Endothelial cell (in vitro differentiated cells): ENCODE measurements at regions not wholly inside any gene's neighbourhood (a gene's known extent, or its start where the extent isn't known, plus 50 kb on each side); places are given as distances from the start of the nearest gene placed in this dataset.

Experiments
- DNase-seq: peaks from one replicate; pipeline ENCODE4 v3.0.0; 2021; ENCODE audit warnings: low spot score
- H3K27ac Mint-ChIP-seq: one replicate; pipeline ENCODE4 v1.8.0; 2021; ENCODE audit warnings: mixed read lengths, inconsistent platforms; ENCODE audit not compliant: unreplicated experiment
- H3K27me3 Mint-ChIP-seq: one replicate; pipeline ENCODE4 v1.8.0; 2021; ENCODE audit warnings: mild to moderate bottlenecking, moderate library complexity, mixed read lengths, inconsistent platforms; ENCODE audit not compliant: unreplicated experiment
- H3K36me3 Mint-ChIP-seq: one replicate; pipeline ENCODE4 v1.8.0; 2021; ENCODE audit warnings: mild to moderate bottlenecking, low read depth, mixed read lengths, inconsistent platforms; ENCODE audit not compliant: unreplicated experiment
- H3K4me1 Mint-ChIP-seq: one replicate; pipeline ENCODE4 v1.8.0; 2021; ENCODE audit warnings: mild to moderate bottlenecking, mixed read lengths, inconsistent platforms; ENCODE audit not compliant: unreplicated experiment
- H3K4me3 Mint-ChIP-seq: one replicate; pipeline ENCODE4 v1.8.0; 2021; ENCODE audit warnings: mild to moderate bottlenecking, mixed read lengths, inconsistent platforms; ENCODE audit not compliant: unreplicated experiment
- H3K9me3 Mint-ChIP-seq: one replicate; pipeline ENCODE4 v1.8.0; 2021; ENCODE audit warnings: mixed read lengths, inconsistent platforms; ENCODE audit not compliant: unreplicated experiment
- CTCF ChIP-seq: fragments of 200-600 bp; sonication (generic); IDR thresholded peaks from one replicate; pipeline ENCODE4 v1.5.0; 2021; ENCODE audit warnings: antibody characterized with exemption; ENCODE audit not compliant: unreplicated experiment

DNA sequence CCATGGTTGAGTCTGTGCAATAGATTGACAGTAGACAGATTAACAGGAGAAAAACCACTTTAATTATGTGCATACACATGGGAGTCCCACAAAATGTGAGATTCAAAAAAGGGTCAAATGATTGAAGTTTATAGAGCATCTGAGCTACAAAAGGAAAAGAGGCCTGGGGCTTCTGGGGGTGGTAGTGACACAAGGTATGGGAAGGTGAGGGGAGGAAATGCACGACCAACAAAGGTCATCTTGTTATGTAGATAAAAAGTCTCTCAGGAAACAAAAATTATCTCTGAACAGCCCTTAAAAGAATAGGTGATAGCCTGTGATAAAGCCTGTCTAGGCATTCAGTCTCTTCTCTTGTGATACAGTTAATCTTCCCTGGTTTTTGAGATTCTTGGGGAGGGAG, 141.7 kb downstream of the SEC23IP start:
- H3K4me1 Mint-ChIP-seq: no peaks in the 10 kb centered on the region
- TF ChIP-seq CTCF: no peak
- H3K27me3 Mint-ChIP-seq: no peaks in the 10 kb centered on the region
- H3K4me3 Mint-ChIP-seq: no peak overlapping the region
- H3K36me3 Mint-ChIP-seq: no peaks in the 10 kb centered on the region
- no peak for DNase-seq
- H3K27ac Mint-ChIP-seq: no peak overlapping the region
- H3K9me3 Mint-ChIP-seq: no peaks in the 10 kb centered on the region

DNA sequence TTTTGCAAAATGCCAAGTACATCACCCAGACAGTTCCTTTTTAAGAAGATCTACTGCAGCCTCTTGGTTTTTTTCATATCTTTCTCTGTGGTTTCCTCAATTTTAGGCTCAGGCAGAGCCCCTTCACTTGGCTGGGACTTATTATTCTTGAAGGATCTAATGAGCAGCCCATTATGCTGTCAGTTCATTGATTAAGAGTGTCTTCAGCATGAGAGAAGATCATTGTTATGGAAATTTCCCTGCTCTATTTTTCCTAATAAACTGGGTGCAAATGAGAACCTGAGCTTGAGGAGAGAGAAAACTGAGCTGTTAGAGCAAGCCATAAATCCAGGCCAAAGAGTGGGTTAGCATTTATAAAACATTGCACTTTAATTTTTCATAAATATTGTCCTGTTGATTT, 146.5 kb downstream of the SEC23IP start:
- H3K27me3 Mint-ChIP-seq: no peaks in the 10 kb centered on the region
- H3K4me1 Mint-ChIP-seq: no peaks in the 10 kb centered on the region
- H3K9me3 Mint-ChIP-seq: no peaks in the 10 kb centered on the region
- no peaks in the 10 kb centered on the region for H3K36me3 Mint-ChIP-seq
- no peak for TF ChIP-seq CTCF
- no peak for DNase-seq
- no peak overlapping the region for H3K4me3 Mint-ChIP-seq
- H3K27ac Mint-ChIP-seq: no peak overlapping the region

DNA sequence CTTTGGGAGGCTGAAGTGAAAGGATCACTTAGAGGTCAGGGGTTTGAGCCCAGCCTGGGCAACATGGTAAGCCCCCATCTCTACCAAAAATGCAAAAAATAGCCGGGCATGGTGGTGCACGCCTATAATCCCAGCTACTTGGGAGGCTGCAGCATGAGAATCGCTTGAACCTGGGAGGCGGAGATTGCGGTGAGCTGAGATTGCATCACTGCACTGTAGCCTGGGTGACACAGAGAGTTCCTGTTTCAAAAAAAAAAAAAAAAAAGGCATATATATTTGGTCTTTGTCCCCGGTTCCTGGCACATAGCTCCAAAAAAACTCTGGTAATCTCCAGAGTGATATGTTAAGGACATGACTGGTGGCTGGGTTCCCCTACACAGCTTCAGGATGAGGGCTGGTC, 147.3 kb downstream of the SEC23IP start:
- Mint-ChIP-seq H3K36me3 (no peaks in the 10 kb centered on the region), H3K4me1 (no peaks in the 10 kb centered on the region), H3K4me3 (no peak overlapping the region), H3K27me3 (no peaks in the 10 kb centered on the region), H3K27ac (no peak overlapping the region), H3K9me3 (no peaks in the 10 kb centered on the region)
- DNase-seq: no peak
- TF ChIP-seq CTCF: no peak

GRCh38 chr10:120041807-120042559, 149.5 kb downstream of the SEC23IP start:
- H3K9me3 Mint-ChIP-seq: no peaks in the 10 kb centered on the region

More at GRCh38 chr10:120041807-120042559, 149.5 kb downstream of the SEC23IP start:
- no peak for TF ChIP-seq CTCF
- Mint-ChIP-seq H3K4me1 (no peaks in the 10 kb centered on the region), H3K36me3 (no peaks in the 10 kb centered on the region), H3K4me3 (no peak overlapping the region), H3K27me3 (no peaks in the 10 kb centered on the region), H3K27ac (no peak overlapping the region)
- DNase-seq: no peak
